GM12865 (cell line): ENCODE measurements at regions not wholly inside any gene's neighbourhood (a gene's known extent, or its start where the extent isn't known, plus 50 kb on each side); places are given as distances from the start of the nearest gene placed in this dataset.

Source experiments
- DNase-seq: peaks from one replicate; pipeline ENCODE4 v3.0.0; 2010; ENCODE audit warnings: low read depth
- H3K4me3 ChIP-seq: 2 replicates; pipeline ENCODE4 v1.5.1; 2011; ENCODE audit warnings: mild to moderate bottlenecking, low read depth, low read length, control low read depth
- TF ChIP-seq, protein P1 (sequence below): IDR thresholded peaks from 2 replicates; pipeline ENCODE4 v1.5.1; 2011; ENCODE audit warnings: low read length, control low read depth, low read depth, inconsistent platforms; ENCODE audit not compliant: insufficient read depth; ENCODE audit errors: missing control alignments

DNA sequence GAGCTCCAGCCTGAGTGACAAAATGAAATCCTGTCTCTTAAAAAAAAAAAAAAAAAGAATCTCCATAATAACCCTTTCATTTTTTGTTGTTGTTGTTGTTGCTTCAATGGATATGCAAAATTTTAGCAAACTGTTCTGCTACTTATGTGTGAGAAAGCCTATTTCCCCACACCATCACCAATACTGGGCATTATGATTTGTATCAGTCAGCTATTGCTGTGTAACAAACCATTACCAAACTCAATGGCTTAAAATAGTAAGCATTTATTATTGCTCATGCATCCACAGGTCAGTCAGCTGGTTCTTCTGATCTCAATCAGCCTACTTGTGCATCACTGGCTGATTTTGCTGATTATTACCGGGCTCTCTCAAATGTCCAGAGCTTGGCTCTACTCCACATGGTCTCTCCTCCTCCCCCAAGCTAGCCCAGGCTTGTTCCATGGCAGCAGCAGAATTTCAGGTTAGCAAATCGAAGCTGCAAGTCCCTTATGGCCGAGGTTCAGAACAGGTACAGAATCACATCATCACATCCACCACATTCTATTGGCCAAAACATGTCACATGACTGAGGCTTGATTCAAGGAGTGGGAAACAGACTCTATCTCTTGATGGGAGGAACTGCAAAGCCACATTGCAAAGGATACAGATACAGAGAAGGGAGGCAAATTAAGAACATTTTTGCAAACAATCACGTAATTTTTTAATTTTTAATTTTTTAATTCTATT is 135.1 kb downstream of the MN1 start:
- TF ChIP-seq, protein P1, sequence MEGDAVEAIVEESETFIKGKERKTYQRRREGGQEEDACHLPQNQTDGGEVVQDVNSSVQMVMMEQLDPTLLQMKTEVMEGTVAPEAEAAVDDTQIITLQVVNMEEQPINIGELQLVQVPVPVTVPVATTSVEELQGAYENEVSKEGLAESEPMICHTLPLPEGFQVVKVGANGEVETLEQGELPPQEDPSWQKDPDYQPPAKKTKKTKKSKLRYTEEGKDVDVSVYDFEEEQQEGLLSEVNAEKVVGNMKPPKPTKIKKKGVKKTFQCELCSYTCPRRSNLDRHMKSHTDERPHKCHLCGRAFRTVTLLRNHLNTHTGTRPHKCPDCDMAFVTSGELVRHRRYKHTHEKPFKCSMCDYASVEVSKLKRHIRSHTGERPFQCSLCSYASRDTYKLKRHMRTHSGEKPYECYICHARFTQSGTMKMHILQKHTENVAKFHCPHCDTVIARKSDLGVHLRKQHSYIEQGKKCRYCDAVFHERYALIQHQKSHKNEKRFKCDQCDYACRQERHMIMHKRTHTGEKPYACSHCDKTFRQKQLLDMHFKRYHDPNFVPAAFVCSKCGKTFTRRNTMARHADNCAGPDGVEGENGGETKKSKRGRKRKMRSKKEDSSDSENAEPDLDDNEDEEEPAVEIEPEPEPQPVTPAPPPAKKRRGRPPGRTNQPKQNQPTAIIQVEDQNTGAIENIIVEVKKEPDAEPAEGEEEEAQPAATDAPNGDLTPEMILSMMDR, result no peak
- no peak for DNase-seq
- H3K4me3 ChIP-seq, result no peak overlapping the region

DNA sequence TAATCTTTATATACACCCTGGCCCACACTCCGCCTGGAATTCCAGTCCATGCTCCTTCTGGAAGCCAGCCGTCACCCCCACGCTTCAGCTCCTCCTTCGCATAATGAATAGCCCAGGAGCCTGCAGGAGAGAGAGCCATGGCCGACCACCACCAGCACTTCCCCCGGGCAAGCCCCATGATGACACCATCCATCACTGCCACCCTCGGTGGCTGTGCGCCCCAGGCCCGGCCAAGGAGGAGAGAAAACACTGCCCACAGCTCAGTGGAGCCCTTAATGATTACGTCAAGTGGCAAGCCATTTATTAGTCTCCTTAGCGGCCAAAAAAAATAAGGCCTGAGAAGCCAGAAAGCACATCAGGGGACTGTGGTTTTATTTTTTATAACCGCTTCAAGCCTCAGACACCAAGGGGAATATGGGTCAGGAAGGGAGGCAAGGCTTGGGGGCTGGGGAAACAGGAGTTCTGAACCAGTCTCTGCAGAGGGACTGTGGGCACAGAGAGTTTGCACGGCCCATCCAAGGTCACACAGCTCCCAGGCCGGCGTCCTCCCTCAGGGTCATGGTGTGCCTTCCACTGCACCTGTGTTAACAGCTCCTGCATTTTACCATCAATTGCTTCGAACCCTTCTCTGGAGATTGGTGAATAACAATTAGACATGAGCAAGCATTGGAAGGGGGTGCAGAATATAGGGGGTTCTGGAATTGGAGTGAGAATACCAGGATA is 134.3 kb downstream of the MN1 start:
- TF ChIP-seq, protein P1, result no peak
- H3K4me3 ChIP-seq, result no peak overlapping the region
- no peak for DNase-seq

DNA sequence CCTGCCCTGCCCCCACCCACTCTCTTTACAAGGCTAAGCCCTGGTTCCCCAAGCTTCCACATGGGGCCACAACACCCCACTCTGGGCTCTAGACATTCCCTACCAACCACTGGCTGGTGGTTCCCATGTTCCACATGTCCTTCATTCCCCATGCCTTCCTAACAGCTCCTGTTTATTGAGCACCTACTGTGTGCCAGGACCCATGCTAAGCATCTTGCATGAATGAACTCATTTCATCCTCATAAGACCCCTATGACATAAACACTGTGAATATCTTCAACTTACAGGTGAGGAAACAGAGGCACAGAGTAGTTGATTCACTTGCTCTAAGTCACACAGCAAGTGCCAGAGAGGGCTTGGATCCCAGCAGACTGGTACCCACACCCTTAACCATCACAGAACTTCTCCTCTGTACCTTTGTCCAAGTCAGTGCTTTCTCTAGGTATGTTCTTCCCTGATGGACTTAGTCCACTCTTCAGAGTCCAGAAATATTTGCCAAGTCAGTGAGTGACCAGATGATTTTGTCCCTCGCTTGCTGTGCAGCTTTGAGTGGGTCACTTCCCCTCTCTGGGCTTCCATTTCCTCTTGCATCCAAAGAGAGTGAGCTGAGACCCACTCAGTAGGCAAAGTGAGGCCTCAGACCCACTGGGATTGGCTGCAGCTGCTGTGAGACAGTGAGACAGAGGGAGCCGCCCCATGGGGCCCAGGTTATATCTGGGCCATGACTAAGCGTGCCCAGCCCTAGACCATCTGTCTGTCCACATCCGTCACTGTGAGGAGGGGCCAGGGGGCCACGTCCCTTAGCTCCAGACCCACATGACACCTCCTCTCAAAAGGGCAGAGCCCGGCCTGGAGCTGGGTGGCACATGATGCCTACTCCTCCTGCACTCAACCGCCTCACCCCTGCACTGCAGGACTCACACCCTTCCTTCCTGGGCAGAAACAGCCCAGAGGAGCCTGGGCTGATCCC is 132.4 kb downstream of the MN1 start:
- DNase-seq, result no peak
- no peak overlapping the region for H3K4me3 ChIP-seq
- TF ChIP-seq, protein P1, result no peak

DNA sequence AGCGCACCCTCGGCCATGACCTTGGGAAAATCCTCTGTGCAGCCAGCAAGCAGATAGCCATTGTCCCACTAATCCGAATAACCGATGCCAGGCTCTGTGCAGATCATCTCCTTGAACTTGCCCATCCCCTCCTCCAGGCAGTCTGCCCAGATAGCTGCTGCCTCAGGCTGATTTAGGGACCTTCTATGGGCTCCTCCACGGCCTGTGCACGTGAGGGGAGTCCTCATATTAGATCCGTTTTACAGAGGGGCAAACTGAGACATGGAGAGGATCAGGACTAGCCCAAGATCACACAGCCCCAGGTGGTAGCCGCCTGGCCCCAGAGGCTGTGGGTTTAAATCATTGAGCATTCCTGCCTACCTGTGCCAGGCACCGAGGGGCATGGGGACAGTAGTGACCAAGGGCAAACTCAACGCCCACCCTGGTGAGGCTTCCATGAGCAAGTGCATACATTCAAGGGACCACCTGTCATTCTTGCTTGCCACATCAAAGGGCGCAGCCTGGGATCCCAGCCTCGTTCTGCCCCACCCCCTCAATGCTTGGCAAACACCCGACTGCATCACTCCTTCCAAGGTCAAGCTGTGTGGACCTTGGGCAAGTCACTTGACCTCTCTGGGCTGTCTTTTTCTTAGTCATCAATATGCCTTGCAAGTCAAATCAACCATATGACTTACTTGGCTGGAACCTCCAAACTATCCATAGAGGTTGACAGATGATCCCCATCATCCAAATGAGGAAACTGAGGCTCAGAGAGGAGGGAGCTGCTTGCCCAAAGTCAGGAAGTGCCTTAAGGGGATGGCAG is 131.6 kb downstream of the MN1 start:
- TF ChIP-seq, protein P1, result no peak
- DNase-seq, result no peak
- no peak overlapping the region for H3K4me3 ChIP-seq

DNA sequence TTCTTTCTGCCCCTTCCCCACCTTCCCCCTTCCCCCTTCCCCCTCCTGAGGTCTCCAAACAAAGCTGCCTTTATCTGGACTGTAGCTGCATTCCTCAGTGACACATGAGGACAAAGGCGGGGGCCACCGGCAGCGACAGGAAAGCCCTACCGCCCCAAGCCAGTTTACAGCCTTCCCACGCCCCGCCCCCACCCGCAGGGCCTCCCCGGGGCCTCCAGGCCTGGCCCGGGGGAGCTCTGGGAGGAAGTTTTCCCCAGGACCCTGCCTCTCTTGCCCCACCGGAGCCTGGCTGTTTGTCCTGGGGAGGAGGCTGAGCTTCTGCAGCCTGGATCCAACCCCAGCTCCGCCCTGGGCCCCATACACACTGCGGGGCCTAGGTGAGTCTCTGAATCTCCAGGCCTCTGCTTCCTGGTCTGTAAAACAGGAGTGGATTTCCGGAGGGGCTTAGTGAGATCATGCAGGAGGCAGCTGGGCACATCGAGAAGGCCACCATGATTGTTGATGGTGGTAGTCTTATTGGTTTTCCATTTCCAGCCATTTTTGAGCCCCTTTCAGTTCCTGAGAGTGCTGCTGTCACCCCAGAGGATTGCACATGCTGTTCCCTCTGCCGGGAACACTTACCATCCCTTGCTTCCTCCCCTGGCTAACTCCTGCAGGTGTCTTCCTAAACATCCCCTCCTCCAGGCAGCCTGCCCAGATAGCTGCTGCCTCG is 130.7 kb downstream of the MN1 start:
- TF ChIP-seq, protein P1, result no peak
- DNase-seq, result no peak
- H3K4me3 ChIP-seq, result no peak overlapping the region
